GM19351 (cell line): ENCODE measurements at regions not wholly inside any gene's neighbourhood (a gene's known extent, or its start where the extent isn't known, plus 50 kb on each side); places are given as distances from the start of the nearest gene placed in this dataset.
"Not testable (repeated sequence)": the region's sequence is repeated elsewhere in the genome, so short reads cannot be mapped to it uniquely, and the experiment has no call there.

Source experiments
- ATAC-seq: cut with Tn5 transposase; IDR thresholded peaks from one replicate; pipeline ENCODE4 v1.9.1; 2021; ENCODE audit warnings: mild to moderate bottlenecking, moderate library complexity; ENCODE audit not compliant: unreplicated experiment

DNA sequence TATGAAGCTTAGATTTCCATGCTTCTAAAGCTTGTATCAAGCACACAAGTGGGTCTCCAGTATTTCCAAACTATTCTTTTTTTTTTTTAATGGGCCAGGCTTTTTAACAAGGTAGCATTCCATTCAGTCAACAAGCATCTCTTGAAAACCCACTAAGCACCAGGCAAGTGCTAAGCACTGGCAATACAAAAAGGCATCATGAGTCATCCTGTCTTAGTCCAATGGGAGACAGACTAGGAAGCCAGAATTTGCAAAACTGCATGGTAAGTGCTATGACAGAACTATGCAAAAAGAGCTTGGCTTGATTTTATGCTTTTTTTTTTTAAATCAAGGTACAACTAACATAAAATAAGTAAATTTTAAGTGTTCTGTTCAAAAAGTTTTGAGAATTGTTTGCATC lies 109.3 kb upstream of the DST start:
- ATAC-seq: no peak

DNA sequence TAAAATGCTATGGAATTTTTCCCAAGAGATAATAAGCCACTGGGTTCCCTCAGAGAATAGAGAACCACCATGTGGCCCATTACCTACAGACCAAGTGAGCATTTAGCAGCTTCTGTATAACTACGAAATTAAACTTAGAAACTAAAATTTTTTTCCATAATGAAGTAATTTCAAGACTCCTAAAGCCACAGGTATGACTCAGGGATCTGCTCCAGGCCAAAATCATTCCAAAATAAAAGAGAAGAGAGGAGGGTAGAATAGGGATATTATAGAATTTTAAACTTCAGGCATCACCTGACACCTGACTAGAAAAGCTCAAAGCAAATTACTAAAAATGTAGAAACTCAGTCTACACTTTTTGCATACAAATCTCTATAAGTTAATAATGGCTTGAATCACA lies 108.9 kb upstream of the DST start:
- no peak for ATAC-seq

DNA sequence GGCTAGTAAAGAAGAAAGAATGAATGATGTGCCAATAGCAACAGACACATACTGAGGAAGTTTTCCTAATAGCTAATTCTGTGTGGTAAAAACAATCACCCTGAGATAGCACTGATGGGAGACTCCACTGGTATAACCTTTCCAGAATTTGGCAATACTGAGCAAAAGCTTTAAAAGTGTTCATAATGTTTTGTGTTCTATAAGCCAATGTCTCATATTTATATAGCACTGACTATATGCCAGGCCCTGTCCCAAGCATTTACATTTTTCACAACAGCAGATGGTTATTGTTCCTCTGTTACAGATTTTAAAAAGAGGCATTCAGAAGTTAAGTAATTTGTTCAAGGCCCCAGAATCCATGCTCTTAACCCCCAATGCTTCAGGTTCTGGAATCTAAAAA lies 108.0 kb upstream of the DST start:
- no peak for ATAC-seq

DNA sequence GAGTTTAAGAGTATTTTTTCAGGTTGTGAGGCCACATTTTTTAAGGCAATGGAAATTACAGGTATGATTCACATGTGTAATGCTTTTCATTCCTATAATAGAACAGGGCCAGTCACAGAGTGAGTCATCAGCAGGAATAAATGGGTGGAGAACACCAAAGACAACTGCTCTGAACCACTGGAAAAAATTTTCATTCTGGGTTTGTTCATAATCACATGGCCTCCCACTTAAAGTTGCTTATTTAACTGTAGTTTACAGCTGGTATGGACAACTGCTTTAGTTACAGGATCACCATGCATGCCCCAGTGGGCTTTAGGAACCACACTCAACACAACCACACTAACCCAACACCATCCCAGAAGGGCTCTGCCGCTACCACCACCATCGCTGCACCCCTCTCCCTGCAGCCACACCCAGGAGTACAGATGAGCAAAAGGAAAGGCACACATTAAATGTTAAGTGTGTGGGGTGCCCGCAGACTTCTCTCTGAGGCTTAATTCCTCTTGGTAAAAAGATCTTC lies 107.0 kb upstream of the DST start:
- no peak for ATAC-seq

DNA sequence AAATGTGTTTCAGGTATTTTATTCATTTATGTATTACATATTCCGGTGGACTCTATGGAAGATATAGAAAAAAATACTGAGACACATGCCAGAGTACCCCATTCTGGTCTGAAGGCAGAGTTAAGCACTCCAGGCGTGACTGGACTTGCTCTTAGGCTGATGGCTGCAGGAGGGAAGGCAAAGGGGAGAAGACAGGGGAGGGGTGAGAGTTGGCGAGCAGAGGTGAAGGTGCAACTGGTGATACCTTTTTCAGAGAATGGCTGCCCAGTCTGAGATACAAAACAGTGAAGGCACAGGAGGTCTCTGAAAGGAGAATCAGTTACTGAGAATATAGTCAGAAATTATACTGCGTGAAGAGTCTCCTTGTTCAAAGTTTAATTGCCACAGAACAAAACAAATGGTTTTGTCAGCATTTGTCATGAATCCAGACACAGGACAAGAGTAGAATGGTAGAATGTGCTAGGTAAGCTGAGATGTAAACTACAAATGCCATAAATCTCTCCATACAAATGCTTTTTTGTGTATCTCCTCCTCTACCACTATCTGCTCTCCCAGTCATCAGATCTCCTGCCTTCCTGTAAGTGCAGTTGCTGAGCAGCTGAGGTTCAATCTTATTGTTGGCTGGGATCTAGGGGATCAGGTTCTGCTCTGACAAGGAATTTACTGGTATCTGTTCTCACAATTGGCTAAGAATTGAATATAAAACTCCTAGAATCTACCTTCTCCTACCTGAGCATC lies 104.2 kb upstream of the DST start:
- ATAC-seq: no peak

DNA sequence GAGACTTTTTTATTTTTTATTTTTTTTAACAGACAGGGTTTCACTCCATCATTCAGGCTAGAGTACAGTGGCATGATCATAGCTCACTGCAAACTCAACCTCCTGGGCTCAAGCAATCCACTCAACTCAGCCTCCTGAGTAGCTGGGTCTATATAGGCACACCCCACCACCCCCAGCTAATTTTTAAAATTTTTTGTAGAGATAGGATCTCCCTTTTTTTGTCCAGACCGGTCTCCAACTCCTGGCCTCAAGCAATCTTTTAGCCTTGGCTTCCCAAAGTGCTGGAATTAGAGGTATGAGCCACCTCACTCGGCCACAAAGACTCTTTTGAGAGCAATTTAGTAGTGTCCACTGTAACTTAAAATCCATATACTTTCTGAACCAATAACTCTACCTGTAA lies 103.3 kb upstream of the DST start:
- ATAC-seq: no peak

DNA sequence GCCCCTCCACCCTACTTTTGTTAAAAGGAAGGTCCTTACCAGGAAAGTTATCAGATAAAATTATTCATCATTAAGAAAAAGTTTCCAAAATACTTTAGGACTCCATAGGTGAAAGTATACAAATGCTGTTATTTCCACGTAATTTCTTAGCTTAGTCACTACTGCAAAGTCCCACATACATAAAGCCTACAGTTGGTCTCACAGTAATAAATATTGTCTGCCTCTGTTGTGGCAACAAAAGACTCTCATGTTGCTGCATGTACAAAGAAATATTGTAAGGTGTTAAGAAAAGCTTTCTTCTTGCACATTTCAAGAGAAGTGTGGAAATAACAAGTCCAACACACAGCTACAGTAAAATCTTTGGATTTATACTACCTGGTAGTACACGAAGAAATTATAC lies 102.4 kb upstream of the DST start:
- no peak for ATAC-seq

DNA sequence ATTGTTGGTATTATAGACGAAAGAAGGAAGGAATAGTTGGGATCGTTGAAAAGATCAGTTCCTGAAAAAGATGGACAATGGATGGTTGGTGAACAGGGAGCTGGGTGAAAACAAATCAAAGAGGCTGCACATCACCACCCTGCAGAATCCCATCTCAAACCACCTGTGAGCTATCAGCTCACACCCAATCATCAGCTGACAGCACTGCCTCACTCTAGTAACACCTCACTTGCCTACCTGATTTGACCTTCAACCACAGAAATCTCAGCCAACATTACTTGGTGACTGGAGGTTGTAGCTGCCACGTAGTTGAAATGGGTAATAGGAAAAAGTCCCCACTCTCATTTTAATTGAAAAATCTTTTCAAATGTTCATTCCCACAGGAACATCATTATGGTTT lies 101.8 kb upstream of the DST start:
- no peak for ATAC-seq

DNA sequence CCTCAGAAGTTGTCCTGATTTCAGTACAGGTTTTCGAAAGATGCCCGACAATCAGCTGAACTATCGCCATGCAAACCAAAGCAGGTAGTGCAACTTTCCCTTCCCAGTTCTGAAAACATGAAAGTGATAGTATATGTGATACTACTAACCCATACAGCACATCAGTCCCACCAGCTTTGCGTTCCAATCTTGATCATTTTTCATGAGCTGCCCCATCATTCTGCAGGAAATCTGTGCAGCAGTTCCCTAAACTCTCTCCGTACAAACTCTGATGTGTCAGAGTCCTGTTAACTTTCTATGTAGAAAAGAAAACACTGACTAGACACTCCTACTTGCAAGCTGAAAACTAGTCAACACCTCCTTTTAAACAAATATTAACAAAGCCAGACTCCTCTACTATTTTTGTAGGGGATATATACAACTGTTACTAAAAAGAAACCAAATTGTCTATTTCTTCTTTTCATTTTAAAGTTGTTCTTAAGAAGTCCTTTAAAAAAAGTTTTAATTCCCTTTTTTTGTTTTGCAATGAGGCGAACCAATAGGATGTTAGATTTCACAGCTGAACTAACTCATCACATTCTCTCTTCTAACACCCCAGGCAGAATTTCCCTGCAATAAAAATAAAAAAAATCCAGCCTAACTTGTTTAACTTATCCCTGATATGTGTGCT lies 99.6 kb upstream of the DST start:
- ATAC-seq: peak; percentile 56

DNA sequence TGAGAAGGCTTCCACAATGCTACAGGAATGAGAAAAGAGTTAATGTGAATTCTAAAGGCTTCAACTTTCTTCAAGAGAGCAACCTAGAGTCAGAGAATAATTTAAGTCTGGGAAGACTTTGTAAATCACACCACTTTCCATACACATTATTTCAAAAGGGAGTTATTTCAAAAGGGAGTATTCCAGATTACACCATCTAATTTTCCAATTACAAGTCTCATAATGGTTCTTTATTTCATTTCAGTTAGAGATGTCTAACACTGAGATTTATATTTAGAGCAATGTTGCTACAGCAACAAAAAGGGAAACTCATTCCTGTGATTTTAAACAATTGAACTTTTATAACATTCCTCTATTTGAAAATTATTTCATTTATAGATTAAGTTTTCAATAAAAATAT lies 98.8 kb upstream of the DST start:
- no peak for ATAC-seq

DNA sequence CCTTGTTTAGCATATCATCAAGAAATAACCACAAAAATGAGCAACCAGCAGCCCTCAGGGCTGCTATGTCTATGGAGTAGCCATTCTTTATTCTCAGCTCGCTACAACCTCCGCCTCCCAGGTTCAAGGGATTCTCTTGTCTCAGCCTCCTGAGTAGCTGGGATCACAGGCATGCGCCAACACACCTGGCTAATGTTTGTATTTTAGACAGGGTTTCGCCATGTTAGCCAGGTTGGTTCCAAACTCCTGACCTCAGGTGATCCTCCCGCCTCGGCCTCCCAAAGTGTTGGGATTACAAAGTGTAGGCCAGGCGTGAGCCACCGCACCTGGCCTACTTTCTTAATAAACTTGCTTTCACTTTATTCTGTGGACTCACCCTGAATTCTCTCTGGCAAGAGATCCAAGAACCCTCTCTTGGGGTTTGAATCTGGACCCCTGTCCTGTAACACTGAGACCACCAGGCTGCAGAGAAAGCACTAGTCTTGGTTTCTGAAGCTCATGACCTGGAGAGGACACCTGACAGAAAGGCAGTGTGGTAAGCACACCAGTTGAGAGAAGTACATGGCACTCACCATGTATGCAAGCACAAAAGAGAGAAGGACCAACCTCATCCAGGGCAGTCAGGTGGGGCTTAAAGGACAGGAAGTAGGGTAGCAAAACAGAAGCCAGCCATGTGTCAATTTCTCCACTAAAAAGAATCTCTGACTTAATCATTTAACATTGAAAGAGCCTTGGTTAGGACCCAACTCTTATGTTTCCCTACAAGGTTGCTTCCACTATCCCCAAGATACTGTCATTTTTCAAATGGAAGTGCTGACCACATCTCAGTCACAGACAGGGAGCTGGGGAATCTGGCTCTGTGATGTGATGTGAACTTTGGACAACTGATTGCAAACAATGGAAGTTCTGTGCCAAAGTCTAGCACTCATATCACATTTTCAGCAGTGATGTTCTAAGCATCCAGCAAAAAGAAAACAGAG lies 97.4 kb upstream of the DST start:
- ATAC-seq: no peak

DNA sequence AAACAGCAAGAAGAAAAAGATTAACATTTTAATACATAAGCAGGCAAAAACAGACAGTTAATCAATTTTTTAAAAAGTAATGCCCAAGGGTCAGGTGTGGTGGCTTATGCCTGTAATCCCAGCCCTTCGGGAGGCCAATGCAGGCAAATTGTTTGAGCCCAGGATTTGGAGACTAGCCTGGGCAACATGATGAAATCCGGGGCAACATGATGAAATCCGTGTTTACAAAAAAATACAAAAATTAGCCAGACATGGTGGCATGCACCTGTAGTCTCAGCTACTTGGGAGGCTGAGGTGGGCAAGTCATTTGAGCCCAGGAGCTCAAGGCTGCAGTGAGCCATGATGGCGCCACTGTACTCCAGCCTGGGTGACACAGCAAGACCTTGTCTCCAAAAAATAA lies 94.1 kb upstream of the DST start:
- no peak for ATAC-seq

DNA sequence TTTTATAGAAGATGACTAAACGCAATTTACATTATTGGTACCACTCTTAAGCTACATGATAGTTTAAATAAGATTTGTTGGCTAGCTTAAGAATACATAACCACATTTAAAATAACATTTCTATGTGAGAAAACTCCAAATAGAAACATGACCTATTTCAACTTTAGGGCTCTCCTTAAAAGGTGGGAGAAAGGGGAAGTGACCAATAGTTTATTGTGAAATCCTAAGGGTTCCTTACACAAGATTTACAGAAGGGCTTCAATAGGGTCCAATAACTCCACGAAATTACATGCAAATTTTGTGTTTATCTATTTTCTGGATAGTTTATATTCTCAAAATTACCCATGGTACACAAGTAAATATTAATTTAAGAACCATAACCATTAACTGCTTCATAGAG lies 91.6 kb upstream of the DST start:
- ATAC-seq: no peak

DNA sequence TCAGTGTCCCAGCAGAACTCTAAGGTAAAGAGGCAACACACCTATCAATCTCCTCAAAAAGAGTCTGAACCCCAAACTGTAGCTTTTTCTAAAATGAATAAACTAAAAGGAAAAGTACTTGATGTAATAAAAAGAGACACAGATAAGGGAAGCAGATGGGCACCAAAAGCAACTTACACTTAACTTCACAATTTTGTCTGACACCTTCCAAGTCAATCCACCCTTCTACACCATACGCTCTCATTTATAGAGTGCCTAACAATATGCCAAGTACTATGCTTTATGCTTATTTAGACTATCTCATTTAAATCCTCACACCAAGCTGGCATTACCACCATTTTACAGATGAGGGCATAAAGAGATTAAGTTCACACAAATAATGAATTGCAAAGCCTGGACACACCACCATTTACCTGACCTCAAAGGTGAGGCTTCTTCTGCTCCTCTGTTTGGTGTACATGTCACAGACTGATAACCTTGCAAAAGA lies 90.6 kb upstream of the DST start:
- no peak for ATAC-seq

DNA sequence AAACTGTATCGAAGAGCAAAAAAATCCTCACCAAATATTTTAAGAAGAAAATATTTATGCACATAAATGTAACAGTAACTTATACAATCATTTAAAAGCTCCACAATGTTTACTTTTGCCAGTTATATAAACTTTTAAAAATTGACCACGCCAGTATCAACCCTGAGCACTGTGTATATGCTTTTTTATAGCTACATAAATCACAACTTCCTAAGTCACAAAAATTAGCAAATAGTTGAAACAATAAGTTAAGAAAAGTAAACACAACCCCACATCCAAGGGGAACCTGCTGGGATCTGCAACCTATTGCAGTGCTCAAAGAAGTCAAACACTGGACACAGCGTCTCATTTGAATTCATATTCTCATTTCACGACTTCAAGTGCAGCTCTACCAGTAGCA lies 89.8 kb upstream of the DST start:
- no peak for ATAC-seq

DNA sequence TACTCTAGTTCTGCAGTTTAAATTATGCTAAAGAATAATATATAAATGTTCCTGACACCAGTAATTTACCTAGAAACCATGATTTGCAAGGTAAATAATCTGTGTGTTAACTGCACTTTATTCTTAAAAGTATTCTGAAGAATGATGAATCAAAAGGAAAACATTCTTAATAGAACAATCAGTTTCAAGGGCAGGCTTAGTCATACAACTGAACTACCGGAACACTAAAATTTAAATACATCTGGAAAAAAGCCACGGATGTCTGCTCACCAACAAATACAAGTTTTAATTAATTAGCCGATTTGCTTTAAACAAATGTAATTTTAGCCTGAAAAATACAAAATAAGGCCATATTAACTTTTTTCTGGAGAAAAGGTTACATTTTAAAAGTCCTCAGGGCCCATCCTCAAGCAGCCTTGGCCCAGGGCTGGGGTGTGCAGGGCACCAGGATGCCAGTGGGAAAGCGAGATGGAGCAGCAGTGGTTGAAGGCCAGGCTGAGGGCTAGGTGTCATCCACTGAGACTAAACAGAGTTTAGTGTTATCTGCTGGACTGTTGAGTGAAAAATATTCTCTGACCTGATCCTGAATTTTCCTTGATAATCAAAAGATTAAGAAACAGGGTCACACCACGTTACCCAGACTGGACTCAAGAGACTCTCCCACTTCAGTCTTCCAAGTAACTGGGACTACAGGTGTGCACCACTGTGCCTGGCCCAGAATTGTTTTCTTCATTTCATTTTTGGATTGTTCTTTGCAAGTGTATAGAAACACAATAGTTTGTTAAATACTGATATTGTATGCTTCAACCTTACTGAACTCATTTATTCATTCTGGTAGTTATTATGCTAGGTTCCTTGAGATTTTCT lies 88.2 kb upstream of the DST start:
- ATAC-seq: no peak

DNA sequence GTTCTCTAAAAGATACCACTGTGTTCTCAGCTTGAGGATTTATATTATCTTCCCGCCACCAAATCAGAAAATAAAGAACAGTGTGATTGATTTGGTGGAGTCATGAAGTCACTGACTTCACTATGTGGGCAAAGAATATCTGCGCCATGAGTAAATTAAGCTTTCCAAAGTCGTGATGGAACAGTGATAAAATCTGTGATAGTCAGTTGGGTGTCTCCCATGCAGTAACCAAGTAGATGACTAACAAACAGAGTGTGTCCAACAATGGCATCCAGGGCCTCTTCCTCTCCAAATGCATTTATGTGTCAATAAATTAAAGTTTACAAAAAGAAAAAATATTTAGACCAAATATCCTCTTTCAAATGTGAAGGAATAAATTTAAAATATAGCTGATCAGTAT lies 87.0 kb upstream of the DST start:
- ATAC-seq: no peak

DNA sequence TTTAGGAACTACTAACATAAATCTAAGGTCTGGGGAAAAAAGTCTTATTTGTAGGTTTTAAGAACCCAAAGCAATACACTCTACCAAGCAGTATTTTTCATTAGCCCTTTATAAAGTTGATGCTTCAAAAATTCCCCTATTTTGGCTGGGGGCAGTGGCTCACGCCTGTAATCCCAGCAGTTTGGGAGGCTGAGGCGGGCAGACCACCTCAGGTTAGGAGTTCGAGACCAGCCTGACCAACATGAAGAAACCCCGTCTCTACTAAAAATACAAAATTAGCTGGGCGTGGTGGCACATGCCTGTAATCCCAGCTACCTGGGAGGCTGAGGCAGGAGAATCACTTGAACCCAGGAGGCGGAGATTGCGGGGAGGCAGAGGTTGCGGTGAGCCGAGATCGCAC lies 86.5 kb upstream of the DST start:
- not testable (repeated sequence) for ATAC-seq

DNA sequence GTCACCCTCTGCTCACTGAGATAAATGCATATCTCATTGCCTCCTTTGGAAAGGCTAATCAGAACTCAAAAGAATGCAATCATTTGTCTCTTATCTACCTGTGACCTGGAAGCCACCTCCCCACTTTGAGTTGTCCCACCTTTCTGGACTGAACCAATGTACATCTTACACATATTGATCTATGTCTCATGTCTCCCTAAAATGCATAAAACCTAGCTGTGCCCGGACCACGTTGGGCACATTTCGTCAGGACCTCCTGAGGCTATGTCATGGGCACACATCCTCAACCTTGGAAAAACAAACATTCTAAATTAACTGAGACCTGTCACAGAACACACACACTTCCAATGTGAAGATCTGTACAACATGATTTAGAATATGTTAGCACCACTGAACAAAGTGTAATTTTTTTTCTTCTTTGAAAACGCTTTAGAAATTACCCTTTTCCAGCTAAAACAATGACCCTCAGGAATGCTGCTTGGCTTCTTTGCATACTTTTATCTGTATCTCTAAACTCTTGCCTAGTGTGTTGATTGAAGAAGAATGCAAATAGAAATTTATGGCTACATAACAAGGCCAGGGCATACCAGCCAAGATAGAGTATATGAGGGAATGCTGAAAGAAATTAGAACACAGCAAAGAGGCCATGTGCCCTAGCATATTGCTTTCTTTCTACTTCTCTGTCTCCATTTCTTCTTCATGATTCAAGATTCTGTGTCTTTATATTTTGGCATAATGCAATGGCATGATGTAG lies 84.6 kb upstream of the DST start:
- no peak for ATAC-seq

DNA sequence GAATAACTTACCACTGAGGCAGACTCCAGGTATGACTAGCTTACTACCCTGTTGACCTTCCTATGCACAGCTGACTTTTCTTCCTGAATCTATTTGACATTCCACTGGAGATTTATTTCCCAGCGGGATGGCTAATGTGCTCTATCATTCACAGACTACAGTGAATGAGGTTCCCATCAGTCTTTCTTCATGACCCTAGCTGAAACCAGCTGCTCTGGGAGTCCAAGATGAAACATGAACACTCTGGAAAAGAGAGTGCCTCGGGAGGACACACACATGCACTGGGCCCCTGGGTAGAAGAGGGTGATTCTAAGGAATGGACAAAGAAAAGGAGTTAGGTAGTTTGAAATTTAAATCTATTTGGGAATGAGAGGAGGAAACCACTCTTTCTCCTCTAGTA lies 82.6 kb upstream of the DST start:
- no peak for ATAC-seq
